ENCODE measurements at regions not wholly inside any gene's neighbourhood (a gene's known extent, or its start where the extent isn't known, plus 50 kb on each side); places are given as distances from the start of the nearest gene placed in this dataset.

GRCh38 chr7:98040626-98041360 lies 50.8 kb upstream of the OCM2 start:
- no peak for FAIRE-seq
- TF ChIP-seq, protein P1, sequence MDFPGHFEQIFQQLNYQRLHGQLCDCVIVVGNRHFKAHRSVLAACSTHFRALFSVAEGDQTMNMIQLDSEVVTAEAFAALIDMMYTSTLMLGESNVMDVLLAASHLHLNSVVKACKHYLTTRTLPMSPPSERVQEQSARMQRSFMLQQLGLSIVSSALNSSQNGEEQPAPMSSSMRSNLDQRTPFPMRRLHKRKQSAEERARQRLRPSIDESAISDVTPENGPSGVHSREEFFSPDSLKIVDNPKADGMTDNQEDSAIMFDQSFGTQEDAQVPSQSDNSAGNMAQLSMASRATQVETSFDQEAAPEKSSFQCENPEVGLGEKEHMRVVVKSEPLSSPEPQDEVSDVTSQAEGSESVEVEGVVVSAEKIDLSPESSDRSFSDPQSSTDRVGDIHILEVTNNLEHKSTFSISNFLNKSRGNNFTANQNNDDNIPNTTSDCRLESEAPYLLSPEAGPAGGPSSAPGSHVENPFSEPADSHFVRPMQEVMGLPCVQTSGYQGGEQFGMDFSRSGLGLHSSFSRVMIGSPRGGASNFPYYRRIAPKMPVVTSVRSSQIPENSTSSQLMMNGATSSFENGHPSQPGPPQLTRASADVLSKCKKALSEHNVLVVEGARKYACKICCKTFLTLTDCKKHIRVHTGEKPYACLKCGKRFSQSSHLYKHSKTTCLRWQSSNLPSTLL (IDR thresholded peaks at IDR 0.05): no peak
- TF ChIP-seq, protein P2, sequence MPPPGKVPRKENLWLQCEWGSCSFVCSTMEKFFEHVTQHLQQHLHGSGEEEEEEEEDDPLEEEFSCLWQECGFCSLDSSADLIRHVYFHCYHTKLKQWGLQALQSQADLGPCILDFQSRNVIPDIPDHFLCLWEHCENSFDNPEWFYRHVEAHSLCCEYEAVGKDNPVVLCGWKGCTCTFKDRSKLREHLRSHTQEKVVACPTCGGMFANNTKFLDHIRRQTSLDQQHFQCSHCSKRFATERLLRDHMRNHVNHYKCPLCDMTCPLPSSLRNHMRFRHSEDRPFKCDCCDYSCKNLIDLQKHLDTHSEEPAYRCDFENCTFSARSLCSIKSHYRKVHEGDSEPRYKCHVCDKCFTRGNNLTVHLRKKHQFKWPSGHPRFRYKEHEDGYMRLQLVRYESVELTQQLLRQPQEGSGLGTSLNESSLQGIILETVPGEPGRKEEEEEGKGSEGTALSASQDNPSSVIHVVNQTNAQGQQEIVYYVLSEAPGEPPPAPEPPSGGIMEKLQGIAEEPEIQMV (tag; conservative IDR thresholded peaks at IDR 0.05; ENCODE audit: low read depth): 0 out of 2 replicates have a peak, but pooled peaks have one; percentile 46
- H3K79me2 ChIP-seq (ENCODE audit: control insufficient read depth, insufficient read depth, low read length): no peaks in the 10 kb centered on the region
- ChIA-PET CTCF (ENCODE audit: low intra/inter-chr PET ratio) (no interaction called here), POLR2A (interaction anchor here (0.6 to 1.5 kb wide), 2 partner anchors 19 to 36 kb away, joined by 3 to 4 read pairs; no protein-coding TSS in a partner anchor)
- no peak overlapping the region for H3K9ac ChIP-seq (ENCODE audit: insufficient read depth in 1 of 2, low read depth in 2 of 2, low read length in 2 of 2)
- ATAC-seq: no peak
- intact Hi-C loops (cut with micrococcal nuclease): no loop called here
- DNase-seq (ENCODE audit: extremely low read depth in 1 of 4, low spot score in 3 of 4): no peak
- BruUV-seq (replicated peaks): no TSS peak
- H3K4me1 ChIP-seq (replicated peaks in 1 of 2; ENCODE audit: control insufficient read depth in 2 of 2, insufficient read depth in 2 of 2, low read length in 2 of 2): no peaks in the 10 kb centered on the region
- no peak overlapping the region for H3K27ac ChIP-seq (ENCODE audit: extremely low read depth, low read depth, low read length)
- WGBS (ENCODE audit: insufficient coverage, low coverage, missing lambda C conversion rate): 3% methylated on average over 17 of the region's 17 CpGs
- in situ Hi-C loops (cut with MboI): no loop called here
- no peak overlapping the region for H3K4me3 ChIP-seq
- peaks cover 22 to 53% of the 10 kb centered on the region in 2 experiments for H3K27me3 ChIP-seq (ENCODE audit: control insufficient read depth in 2 of 2, insufficient read depth in 2 of 2, low read length in 2 of 2)
- no peaks in the 10 kb centered on the region for H3K9me3 ChIP-seq (replicated peaks; ENCODE audit: control insufficient read depth, insufficient read depth, low read depth, low read length)
- no peaks in the 10 kb centered on the region for H3K36me3 ChIP-seq (ENCODE audit: control insufficient read depth, insufficient read depth, low read length)
- no peak overlapping the region for H2AFZ ChIP-seq (ENCODE audit: low read depth, low read length)
- H4K20me1 ChIP-seq (replicated peaks; ENCODE audit: control insufficient read depth, insufficient read depth, low read length): peaks cover 6% of the 10 kb centered on the region; the same call in 1 of the 2 replicates
- no peak overlapping the region for H3K4me2 ChIP-seq (ENCODE audit: insufficient read depth, low read length)
- H3K9me1 ChIP-seq (ENCODE audit: control insufficient read depth, insufficient read depth, low read length): no peaks in the 10 kb centered on the region

All from K562 (cell line).